Ishikawa (cell line): ENCODE measurements at regions not wholly inside any gene's neighbourhood (a gene's known extent, or its start where the extent isn't known, plus 50 kb on each side); places are given as distances from the start of the nearest gene placed in this dataset.

Experiments used
- EP300 ChIP-seq: IDR thresholded peaks from 2 replicates; pipeline ENCODE4 v1.6.1; 2012; ENCODE audit warnings: borderline replicate concordance
- FOXM1 ChIP-seq: IDR thresholded peaks from 2 replicates; pipeline ENCODE4 v1.6.1; 2012; ENCODE audit warnings: low read depth, borderline replicate concordance
- RAD21 ChIP-seq: IDR thresholded peaks from 2 replicates; pipeline ENCODE4 v1.6.1; 2012; ENCODE audit warnings: low read depth
- YY1 ChIP-seq: IDR thresholded peaks from 2 replicates; pipeline ENCODE4 v1.6.1; 2012; ENCODE audit warnings: low read depth

DNA sequence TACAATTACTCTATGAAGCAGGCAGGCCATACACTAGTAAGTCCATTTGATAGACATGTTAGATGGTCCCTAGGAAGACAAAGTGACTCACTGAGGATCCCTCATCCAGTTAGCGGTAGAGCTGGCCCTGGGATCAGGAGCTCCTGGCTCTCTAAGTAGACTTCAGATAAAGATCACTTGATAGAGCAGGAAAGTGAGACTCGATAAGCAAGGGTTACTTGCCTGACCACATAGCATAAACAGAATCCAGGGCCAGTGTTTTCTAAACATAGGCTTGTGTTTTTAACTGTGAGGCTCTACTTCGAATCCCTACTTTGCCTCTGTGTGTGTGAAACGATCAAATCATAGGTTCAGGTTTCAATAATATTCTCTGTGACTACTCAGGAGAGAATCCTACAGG lies 355.2 kb upstream of the TRIB2 start:
- TF ChIP-seq EP300: no peak
- TF ChIP-seq FOXM1: no peak
- TF ChIP-seq RAD21: no peak
- TF ChIP-seq YY1: no peak
